Thyroid gland (tissue), 4 donors: ENCODE measurements at regions not wholly inside any gene's neighbourhood (a gene's known extent, or its start where the extent isn't known, plus 50 kb on each side); places are given as distances from the start of the nearest gene placed in this dataset.

Experiments used
- DNase-seq, 2 donors: peaks; one replicate each; pipeline ENCODE4 v3.0.0-alpha.2; 2019
- H3K27ac ChIP-seq, 3 donors: fragments of 200-600 bp; sonication (generic); 1 replicate in 2 of 3; 2 replicates in 1 of 3; pipeline ENCODE4 v1.5.1; 2016 to 2019; ENCODE audit warnings: mild to moderate bottlenecking in 1 of 3, moderate library complexity in 1 of 3
- H3K27me3 ChIP-seq: fragments of 200-600 bp; sonication (generic); one replicate; pipeline ENCODE4 v1.5.1; 2019
- H3K36me3 ChIP-seq, 2 donors: fragments of 200-600 bp; sonication (generic); one replicate each; pipeline ENCODE4 v1.5.1; 2016 to 2019
- H3K4me1 ChIP-seq, 2 donors: fragments of 200-600 bp; sonication (generic); one replicate each; pipeline ENCODE4 v1.5.1; 2017 to 2019
- H3K4me3 ChIP-seq, 3 donors: fragments of 200-600 bp; sonication (generic); replicated peaks in 1 of 3; 1 replicate in 2 of 3; 2 replicates in 1 of 3; pipeline ENCODE4 v1.5.1; 2016; ENCODE audit warnings: mild to moderate bottlenecking in 1 of 3
- H3K9me3 ChIP-seq: fragments of 200-600 bp; sonication (generic); one replicate; pipeline ENCODE4 v1.5.1; 2017
- POLR2A ChIP-seq, 2 donors: fragments of 450-650 bp; IDR thresholded peaks; one replicate each; pipeline ENCODE4 v1.6.1; 2017; ENCODE audit warnings: antibody characterized with exemption in 2 of 2, mild to moderate bottlenecking in 2 of 2, moderate library complexity in 1 of 2
- WGBS, 2 donors: methylation state at CpG; one replicate each; pipeline ENCODE4 v1.1.5; 2017; 5-methylcytosine and 5-hydroxymethylcytosine counted together
- intact Hi-C: fragments of 100-400 bp; cut with DNase I; formaldehyde crosslinking; loops from one replicate; pipeline ENCODE4 v1.15.1; 2023
- TF ChIP-seq, protein P1 (sequence below), 6 experiments: fragments of 200-600 bp in 3 of 6; fragments of 450-650 bp in 3 of 6; sonication (generic) in 3 of 6; IDR thresholded peaks; one replicate each; pipeline ENCODE4 v1.5.1; 2016 to 2019; ENCODE audit warnings: antibody characterized with exemption in 6 of 6, mild to moderate bottlenecking in 2 of 6, inconsistent platforms in 1 of 6, moderate library complexity in 1 of 6

GRCh38 chr3:144564011-144564410 is 592.4 kb downstream of the DIPK2A start:
- Histone ChIP-seq H3K4me3 (no peak overlapping the region), H3K27me3 (no peaks in the 10 kb centered on the region), H3K9me3 (no peaks in the 10 kb centered on the region), H3K4me1 (no peaks in the 10 kb centered on the region), H3K27ac (no peak overlapping the region), H3K36me3 (no peaks in the 10 kb centered on the region)
- no peak for DNase-seq
- TF ChIP-seq, protein P1, sequence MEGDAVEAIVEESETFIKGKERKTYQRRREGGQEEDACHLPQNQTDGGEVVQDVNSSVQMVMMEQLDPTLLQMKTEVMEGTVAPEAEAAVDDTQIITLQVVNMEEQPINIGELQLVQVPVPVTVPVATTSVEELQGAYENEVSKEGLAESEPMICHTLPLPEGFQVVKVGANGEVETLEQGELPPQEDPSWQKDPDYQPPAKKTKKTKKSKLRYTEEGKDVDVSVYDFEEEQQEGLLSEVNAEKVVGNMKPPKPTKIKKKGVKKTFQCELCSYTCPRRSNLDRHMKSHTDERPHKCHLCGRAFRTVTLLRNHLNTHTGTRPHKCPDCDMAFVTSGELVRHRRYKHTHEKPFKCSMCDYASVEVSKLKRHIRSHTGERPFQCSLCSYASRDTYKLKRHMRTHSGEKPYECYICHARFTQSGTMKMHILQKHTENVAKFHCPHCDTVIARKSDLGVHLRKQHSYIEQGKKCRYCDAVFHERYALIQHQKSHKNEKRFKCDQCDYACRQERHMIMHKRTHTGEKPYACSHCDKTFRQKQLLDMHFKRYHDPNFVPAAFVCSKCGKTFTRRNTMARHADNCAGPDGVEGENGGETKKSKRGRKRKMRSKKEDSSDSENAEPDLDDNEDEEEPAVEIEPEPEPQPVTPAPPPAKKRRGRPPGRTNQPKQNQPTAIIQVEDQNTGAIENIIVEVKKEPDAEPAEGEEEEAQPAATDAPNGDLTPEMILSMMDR (IDR thresholded peaks at IDR 0.05): no peak
- TF ChIP-seq POLR2A (IDR thresholded peaks at IDR 0.05): no peak
- WGBS, 2 donors: 85 to 86% methylated on average over 3 of the region's 3 CpGs
- intact Hi-C loops: no loop called here

DNA sequence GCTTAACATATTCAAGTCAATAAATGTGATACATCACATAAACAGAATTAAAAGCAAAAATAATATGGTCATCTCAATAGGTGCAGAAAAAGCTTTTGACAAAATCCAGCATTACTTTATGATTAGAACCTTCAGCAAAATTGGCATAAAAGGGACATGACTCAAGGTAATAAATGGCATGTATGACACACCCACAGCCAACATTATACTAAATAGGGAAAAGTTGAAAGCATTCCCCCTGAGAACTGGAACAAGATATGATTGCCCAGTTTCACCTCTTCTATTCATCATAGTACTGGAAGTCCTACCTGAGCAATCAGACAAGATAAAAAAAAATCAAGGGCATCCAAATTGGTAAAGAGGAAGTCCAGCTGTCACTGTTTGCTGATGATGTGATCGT is 594.7 kb downstream of the DIPK2A start:
- no peak for TF ChIP-seq POLR2A (IDR thresholded peaks at IDR 0.05)
- TF ChIP-seq, protein P1 (IDR thresholded peaks at IDR 0.05): no peak
- H3K9me3 ChIP-seq: no peaks in the 10 kb centered on the region
- intact Hi-C loops: no loop called here

GRCh38 chr3:144569651-144570050 is 598.0 kb downstream of the DIPK2A start:
- Histone ChIP-seq H3K27ac (no peak overlapping the region), H3K4me3 (no peak overlapping the region), H3K4me1 (no peaks in the 10 kb centered on the region), H3K36me3 (no peaks in the 10 kb centered on the region), H3K9me3 (no peaks in the 10 kb centered on the region), H3K27me3 (no peaks in the 10 kb centered on the region)
- TF ChIP-seq, protein P1 (IDR thresholded peaks at IDR 0.05): no peak
- TF ChIP-seq POLR2A (IDR thresholded peaks at IDR 0.05): no peak
- intact Hi-C loops: no loop called here
- WGBS, 2 donors: 81 to 86% methylated on average over 1 of the region's 1 CpG
- no peak for DNase-seq

More for the DNA sequence above, 594.7 kb downstream of the DIPK2A start:
- Histone ChIP-seq H3K4me3 (no peak overlapping the region), H3K27me3 (no peaks in the 10 kb centered on the region), H3K27ac (no peak overlapping the region), H3K4me1 (no peaks in the 10 kb centered on the region), H3K36me3 (no peaks in the 10 kb centered on the region)
- 100% methylated on average over 1 of the region's 1 CpG for WGBS, 2 donors
- DNase-seq: no peak

DNA sequence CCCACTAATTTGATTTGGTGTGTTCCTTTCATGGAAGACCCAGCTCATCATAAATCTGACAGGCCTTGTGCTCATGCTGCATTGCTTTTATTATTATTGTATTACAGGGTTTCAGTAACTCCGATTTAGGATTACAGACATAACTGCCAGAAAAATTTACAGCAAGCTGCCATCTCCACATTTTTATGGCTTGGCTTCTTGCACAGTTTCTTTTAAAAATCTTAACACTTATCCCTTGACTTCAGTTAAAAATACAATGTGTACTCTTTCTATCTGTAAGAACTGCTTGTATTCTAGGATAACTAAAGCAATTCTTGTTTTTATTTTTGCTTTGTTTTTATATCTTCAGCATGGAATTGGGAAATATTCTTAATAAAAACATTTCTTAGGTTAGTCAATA is 612.2 kb downstream of the DIPK2A start:
- TF ChIP-seq, protein P1 (IDR thresholded peaks at IDR 0.05): no peak
- intact Hi-C loops: no loop called here

DNA sequence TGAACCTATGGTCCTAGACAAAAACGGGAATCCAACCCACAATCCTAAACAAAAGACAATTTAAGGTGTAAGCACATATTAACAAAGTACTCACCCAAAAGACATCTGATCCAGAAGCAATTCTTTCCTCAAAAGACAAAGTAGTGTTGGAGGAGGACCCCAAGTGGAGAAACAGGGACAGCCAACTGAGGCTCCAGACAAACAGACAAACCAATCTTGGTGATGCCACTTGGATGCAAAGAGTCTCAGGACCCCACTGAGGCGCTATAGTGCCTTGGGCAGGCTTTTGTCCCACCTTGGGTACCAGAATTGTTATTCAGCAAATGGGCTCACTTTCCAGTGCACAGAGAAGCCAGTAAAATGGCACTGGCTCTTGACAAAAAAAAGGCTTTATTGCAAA is 613.8 kb downstream of the DIPK2A start:
- no peaks in the 10 kb centered on the region for H3K36me3 ChIP-seq
- TF ChIP-seq POLR2A (IDR thresholded peaks at IDR 0.05): no peak
- TF ChIP-seq, protein P1 (IDR thresholded peaks at IDR 0.05): no peak
- no peaks in the 10 kb centered on the region for H3K9me3 ChIP-seq
- H3K4me3 ChIP-seq: no peak overlapping the region
- DNase-seq: no peak
- H3K27ac ChIP-seq: no peak overlapping the region
- 89 to 93% methylated on average over 2 of the region's 2 CpGs for WGBS, 2 donors
- no peaks in the 10 kb centered on the region for H3K4me1 ChIP-seq
- intact Hi-C loops: no loop called here
- H3K27me3 ChIP-seq: no peaks in the 10 kb centered on the region

More for the DNA sequence above, 612.2 kb downstream of the DIPK2A start:
- DNase-seq: no peak
- Histone ChIP-seq H3K36me3 (no peaks in the 10 kb centered on the region), H3K27me3 (no peaks in the 10 kb centered on the region), H3K27ac (no peak overlapping the region), H3K4me3 (no peak overlapping the region), H3K9me3 (no peaks in the 10 kb centered on the region), H3K4me1 (no peaks in the 10 kb centered on the region)
- 81 to 86% methylated on average over 1 of the region's 1 CpG for WGBS, 2 donors
